Suppressor macrophage treated with lipopolysaccharide for 1 hour (primary cell): ENCODE measurements at regions not wholly inside any gene's neighbourhood (a gene's known extent, or its start where the extent isn't known, plus 50 kb on each side); places are given as distances from the start of the nearest gene placed in this dataset.

Source experiments
- DNase-seq, 3 donors: peaks; one replicate each; pipeline ENCODE4 v3.0.0-alpha.2; 2020 to 2022

GRCh38 chr5:159422910-159423309 is 92.6 kb upstream of the IL12B start:
- DNase-seq = no peak

GRCh38 chr5:159424123-159424522 is 93.8 kb upstream of the IL12B start:
- no peak for DNase-seq

- no peak for DNase-seq
Measured at GRCh38 chr5:159426694-159427093, 96.4 kb upstream of the IL12B start.

GRCh38 chr5:159427180-159428012 is 97.1 kb upstream of the IL12B start:
- DNase-seq = peak in 1 of 3 donors; percentile 17

- DNase-seq = no peak
Measured at GRCh38 chr5:159430361-159431012, 100.2 kb upstream of the IL12B start.

GRCh38 chr5:159435855-159436254 is 105.6 kb upstream of the IL12B start:
- no peak for DNase-seq

- DNase-seq = no peak
Measured at GRCh38 chr5:159438092-159438491, 107.8 kb upstream of the IL12B start.

- no peak for DNase-seq
Measured at GRCh38 chr5:159439002-159439401, 108.7 kb upstream of the IL12B start.

GRCh38 chr5:159440235-159440634 is 109.9 kb upstream of the IL12B start:
- DNase-seq = no peak

GRCh38 chr5:159440968-159441367 is 110.7 kb upstream of the IL12B start:
- no peak for DNase-seq

- DNase-seq = no peak
Measured at GRCh38 chr5:159441441-159441840, 111.2 kb upstream of the IL12B start.

GRCh38 chr5:159442206-159442850 is 112.0 kb upstream of the IL12B start:
- no peak for DNase-seq

GRCh38 chr5:159444441-159445082 is 114.3 kb upstream of the IL12B start:
- DNase-seq = peak; percentile 45 to 58 (median 58)

- DNase-seq = no peak
Measured at GRCh38 chr5:159447116-159447515, 116.8 kb upstream of the IL12B start.

- DNase-seq = no peak
Measured at GRCh38 chr5:159448841-159449407, 118.6 kb upstream of the IL12B start.

GRCh38 chr5:159449925-159450324 is 119.6 kb upstream of the IL12B start:
- no peak for DNase-seq

- no peak for DNase-seq
Measured at GRCh38 chr5:159450417-159450816, 120.1 kb upstream of the IL12B start.

GRCh38 chr5:159451197-159452052 is 121.1 kb upstream of the IL12B start:
- peak in 2 of 3 donors; percentile 46 to 52 for DNase-seq

GRCh38 chr5:159452480-159453167 is 122.3 kb upstream of the IL12B start:
- DNase-seq = no peak

GRCh38 chr5:159453209-159453608 is 122.9 kb upstream of the IL12B start:
- no peak for DNase-seq

GRCh38 chr5:159456261-159456660 is 126.0 kb upstream of the IL12B start:
- DNase-seq = no peak
